Activated effector memory CD4-positive, alpha-beta T cell treated with Interleukin-2 at 50 U/mL for 16 hours (primary cell): ENCODE measurements at regions not wholly inside any gene's neighbourhood (a gene's known extent, or its start where the extent isn't known, plus 50 kb on each side); places are given as distances from the start of the nearest gene placed in this dataset.
"Not testable (repeated sequence)": the region's sequence is repeated elsewhere in the genome, so short reads cannot be mapped to it uniquely, and the experiment has no call there.

Experiments
- DNase-seq: peaks from one replicate; pipeline ENCODE4 v3.0.0-alpha.2; 2020

GRCh38 chr1:82790556-82790955 is 989.8 kb downstream of the ADGRL2 start:
- DNase-seq = no peak

GRCh38 chr1:82788660-82789059 is 987.9 kb downstream of the ADGRL2 start:
- no peak for DNase-seq

GRCh38 chr1:82788038-82788437 is 987.3 kb downstream of the ADGRL2 start:
- DNase-seq = no peak

- DNase-seq = no peak
These were observed 986.1 kb downstream of the ADGRL2 start for GRCh38 chr1:82786883-82787282.

GRCh38 chr1:82785268-82785790 is 984.6 kb downstream of the ADGRL2 start:
- no peak for DNase-seq

- DNase-seq = no peak
These were observed 982.3 kb downstream of the ADGRL2 start for GRCh38 chr1:82783044-82783443.

GRCh38 chr1:82782599-82782998 is 981.9 kb downstream of the ADGRL2 start:
- DNase-seq = no peak

- DNase-seq = no peak
These were observed 977.9 kb downstream of the ADGRL2 start for GRCh38 chr1:82778612-82779011.

GRCh38 chr1:82777240-82777639 is 976.5 kb downstream of the ADGRL2 start:
- DNase-seq = no peak

- not testable (repeated sequence) for DNase-seq
These were observed 976.0 kb downstream of the ADGRL2 start for GRCh38 chr1:82776730-82777129.

GRCh38 chr1:82775406-82776000 is 974.8 kb downstream of the ADGRL2 start:
- DNase-seq = no peak

- no peak for DNase-seq
These were observed 962.2 kb downstream of the ADGRL2 start for GRCh38 chr1:82762829-82763532.

GRCh38 chr1:82759035-82759434 is 958.3 kb downstream of the ADGRL2 start:
- DNase-seq = no peak

- DNase-seq = no peak
These were observed 954.9 kb downstream of the ADGRL2 start for GRCh38 chr1:82755671-82756070.

- no peak for DNase-seq
These were observed 954.5 kb downstream of the ADGRL2 start for GRCh38 chr1:82755191-82755590.

GRCh38 chr1:82752046-82752445 is 951.3 kb downstream of the ADGRL2 start:
- no peak for DNase-seq

GRCh38 chr1:82733645-82734044 is 932.9 kb downstream of the ADGRL2 start:
- DNase-seq = no peak

- no peak for DNase-seq
These were observed 930.5 kb downstream of the ADGRL2 start for GRCh38 chr1:82731216-82731615.

GRCh38 chr1:82728206-82728605 is 927.5 kb downstream of the ADGRL2 start:
- DNase-seq = no peak

- DNase-seq = no peak
These were observed 923.5 kb downstream of the ADGRL2 start for GRCh38 chr1:82724246-82724645.

GRCh38 chr1:82722608-82723007 is 921.9 kb downstream of the ADGRL2 start:
- no peak for DNase-seq

GRCh38 chr1:82721702-82722101 is 921.0 kb downstream of the ADGRL2 start:
- no peak for DNase-seq

GRCh38 chr1:82718719-82719419 is 918.1 kb downstream of the ADGRL2 start:
- no peak for DNase-seq

GRCh38 chr1:82710091-82710490 is 909.4 kb downstream of the ADGRL2 start:
- DNase-seq = no peak
